Lung (tissue), 11 donors: ENCODE measurements at regions not wholly inside any gene's neighbourhood (a gene's known extent, or its start where the extent isn't known, plus 50 kb on each side); places are given as distances from the start of the nearest gene placed in this dataset.

Experiments
- ATAC-seq: fragments of 200-7000 bp; cut with Tn5 transposase; one replicate; pipeline ENCODE4 v1.9.1; 2020; ENCODE audit warnings: moderate number of reproducible peaks; ENCODE audit not compliant: insufficient read depth, low FRiP score
- DNase-seq, 3 donors: peaks; one replicate each; pipeline ENCODE4 v3.0.0-alpha.2; 2013 to 2017
- H3K27ac ChIP-seq, 2 donors: one replicate each; pipeline ENCODE4 v1.5.1; 2013; ENCODE audit warnings: mild to moderate bottlenecking in 2 of 2, moderate library complexity in 2 of 2, control low read depth in 1 of 2, inconsistent platforms in 1 of 2, low read depth in 1 of 2, low read length in 1 of 2
- H3K27me3 ChIP-seq, 3 donors: one replicate each; pipeline ENCODE4 v1.5.1; 2013; ENCODE audit warnings: low read length in 2 of 3; ENCODE audit not compliant: control insufficient read depth in 3 of 3, insufficient read depth in 3 of 3
- H3K36me3 ChIP-seq, 4 donors: one replicate each; pipeline ENCODE4 v1.5.1; 2013; ENCODE audit warnings: low read length in 4 of 4, mild to moderate bottlenecking in 1 of 4, moderate library complexity in 1 of 4; ENCODE audit not compliant: control insufficient read depth in 4 of 4, insufficient read depth in 4 of 4
- H3K4me1 ChIP-seq, 5 donors: one replicate each; pipeline ENCODE4 v1.5.1; 2013; ENCODE audit warnings: low read length in 5 of 5, mild to moderate bottlenecking in 2 of 5, moderate library complexity in 1 of 5; ENCODE audit not compliant: control insufficient read depth in 5 of 5, insufficient read depth in 5 of 5
- H3K4me3 ChIP-seq: one replicate; pipeline ENCODE4 v1.5.1; 2013; ENCODE audit warnings: mild to moderate bottlenecking, control low read depth, moderate library complexity
- H3K9ac ChIP-seq, 2 donors: one replicate each; pipeline ENCODE4 v1.5.1; 2013; ENCODE audit warnings: low read length in 2 of 2, control low read depth in 1 of 2; ENCODE audit not compliant: insufficient read depth in 1 of 2
- H3K9me3 ChIP-seq, 4 donors: one replicate each; pipeline ENCODE4 v1.5.1; 2013; ENCODE audit warnings: low read length in 3 of 4, mild to moderate bottlenecking in 1 of 4, moderate library complexity in 1 of 4; ENCODE audit not compliant: control insufficient read depth in 4 of 4, insufficient read depth in 3 of 4
- WGBS, 2 donors: extraction: QIAGEN DNeasy Blood & Tissue Kit; methylation state at CpG; one replicate each; pipeline ENCODE4 v1.1.7; 2013; 5-methylcytosine and 5-hydroxymethylcytosine counted together
- TF ChIP-seq, protein P1 (sequence below): IDR thresholded peaks from 2 replicates; pipeline ENCODE4 v1.5.1; 2012; ENCODE audit warnings: mild to moderate bottlenecking; ENCODE audit errors: control extremely low read depth, extremely low read depth
- donor health status: control.
- donor health status: control.
- donor health status: Bipolar disorder and iron deficiency.
- donor health status: healthy.
- donor health status: DM: yes; HTN: yes; CAD: no.

GRCh38 chr12:70040141-70040540 lies 203.1 kb upstream of the CNOT2 start:
- Histone ChIP-seq H3K27ac (no peak overlapping the region), H3K27me3 (no peaks in the 10 kb centered on the region), H3K9ac (no peak overlapping the region), H3K4me1 (peaks cover 0 to 12% (median 3%) of the 10 kb centered on the region in 5 donors), H3K36me3 (no peaks in the 10 kb centered on the region), H3K4me3 (no peak overlapping the region), H3K9me3 (no peaks in the 10 kb centered on the region)
- ATAC-seq, result no peak
- TF ChIP-seq, protein P1, sequence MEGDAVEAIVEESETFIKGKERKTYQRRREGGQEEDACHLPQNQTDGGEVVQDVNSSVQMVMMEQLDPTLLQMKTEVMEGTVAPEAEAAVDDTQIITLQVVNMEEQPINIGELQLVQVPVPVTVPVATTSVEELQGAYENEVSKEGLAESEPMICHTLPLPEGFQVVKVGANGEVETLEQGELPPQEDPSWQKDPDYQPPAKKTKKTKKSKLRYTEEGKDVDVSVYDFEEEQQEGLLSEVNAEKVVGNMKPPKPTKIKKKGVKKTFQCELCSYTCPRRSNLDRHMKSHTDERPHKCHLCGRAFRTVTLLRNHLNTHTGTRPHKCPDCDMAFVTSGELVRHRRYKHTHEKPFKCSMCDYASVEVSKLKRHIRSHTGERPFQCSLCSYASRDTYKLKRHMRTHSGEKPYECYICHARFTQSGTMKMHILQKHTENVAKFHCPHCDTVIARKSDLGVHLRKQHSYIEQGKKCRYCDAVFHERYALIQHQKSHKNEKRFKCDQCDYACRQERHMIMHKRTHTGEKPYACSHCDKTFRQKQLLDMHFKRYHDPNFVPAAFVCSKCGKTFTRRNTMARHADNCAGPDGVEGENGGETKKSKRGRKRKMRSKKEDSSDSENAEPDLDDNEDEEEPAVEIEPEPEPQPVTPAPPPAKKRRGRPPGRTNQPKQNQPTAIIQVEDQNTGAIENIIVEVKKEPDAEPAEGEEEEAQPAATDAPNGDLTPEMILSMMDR, result no peak
- peak in 1 of 3 donors; percentile 14 for DNase-seq
- 76 to 88% methylated on average over 2 of the region's 2 CpGs for WGBS, 2 donors

- no peak for ATAC-seq
- no peaks in the 10 kb centered on the region for H3K9me3 ChIP-seq
- 72 to 85% methylated on average over 6 of the region's 6 CpGs for WGBS, 2 donors
- no peaks in the 10 kb centered on the region for H3K27me3 ChIP-seq
- no peak overlapping the region for H3K4me3 ChIP-seq
- H3K9ac ChIP-seq, result no peak overlapping the region
- no peak overlapping the region for H3K27ac ChIP-seq
- no peaks in the 10 kb centered on the region for H3K36me3 ChIP-seq
- H3K4me1 ChIP-seq, result peaks cover 0 to 16% (median 3%) of the 10 kb centered on the region in 5 donors
- no peak for DNase-seq
- TF ChIP-seq, protein P1, result no peak
These were observed 200.6 kb upstream of the CNOT2 start for GRCh38 chr12:70042675-70043074.

GRCh38 chr12:70043490-70044138 lies 199.6 kb upstream of the CNOT2 start:
- Histone ChIP-seq H3K36me3 (no peaks in the 10 kb centered on the region), H3K9ac (no peak overlapping the region), H3K4me3 (no peak overlapping the region), H3K27ac (no peak overlapping the region), H3K27me3 (no peaks in the 10 kb centered on the region), H3K4me1 (peaks cover 0 to 16% (median 3%) of the 10 kb centered on the region in 5 donors), H3K9me3 (no peaks in the 10 kb centered on the region)
- no peak for DNase-seq
- TF ChIP-seq, protein P1, result no peak
- WGBS, 2 donors, result 78 to 89% methylated on average over 4 of the region's 4 CpGs
- no peak for ATAC-seq

- Histone ChIP-seq H3K9ac (no peak overlapping the region), H3K4me1 (peaks cover 0 to 16% (median 3%) of the 10 kb centered on the region in 5 donors), H3K36me3 (no peaks in the 10 kb centered on the region), H3K27me3 (no peaks in the 10 kb centered on the region), H3K4me3 (no peak overlapping the region), H3K27ac (no peak overlapping the region), H3K9me3 (no peaks in the 10 kb centered on the region)
- WGBS, 2 donors, result 83 to 87% methylated on average over 2 of the region's 2 CpGs
- ATAC-seq, result no peak
- DNase-seq, result no peak
- TF ChIP-seq, protein P1, result no peak
These were observed 199.1 kb upstream of the CNOT2 start for GRCh38 chr12:70044167-70044566.
